A673 (cell line): ENCODE measurements at regions not wholly inside any gene's neighbourhood (a gene's known extent, or its start where the extent isn't known, plus 50 kb on each side); places are given as distances from the start of the nearest gene placed in this dataset.

Experiments used
- EZH2 ChIP-seq: fragments of 200-600 bp; sonication (generic); IDR thresholded peaks from 2 replicates; pipeline ENCODE4 v1.6.1; 2017; ENCODE audit warnings: borderline replicate concordance, low read depth, mild to moderate bottlenecking, mixed read lengths, antibody characterized with exemption, low read length; ENCODE audit not compliant: poor library complexity, severe bottlenecking
- TF ChIP-seq, protein P1 (sequence below): fragments of 300-800, 200-600 bp; sonication (generic); conservative IDR thresholded peaks from 2 replicates; pipeline ENCODE4 v1.5.1; 2017; ENCODE audit warnings: low read depth, mild to moderate bottlenecking, antibody characterized with exemption, low read length, moderate library complexity, mixed read lengths

DNA sequence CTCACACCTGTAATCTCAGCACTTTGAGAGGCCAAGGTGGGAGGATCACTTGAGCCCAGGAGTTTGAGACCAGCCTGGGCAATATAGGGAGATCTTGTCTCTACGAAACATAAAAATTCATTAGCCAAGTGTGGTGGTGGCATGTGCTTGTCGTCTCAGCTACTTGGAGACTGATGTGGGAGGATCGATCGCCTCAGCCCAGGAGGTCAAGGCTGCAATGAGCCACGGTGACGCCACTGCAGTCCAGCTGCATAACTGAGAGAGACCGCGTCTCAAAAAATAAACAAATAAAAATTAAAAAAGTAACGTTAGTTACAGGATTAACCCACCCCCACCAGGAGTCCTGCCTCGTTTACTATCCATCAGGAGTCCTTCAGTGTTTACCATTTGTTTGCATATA is 345.1 kb downstream of the BTBD3 start:
- TF ChIP-seq, protein P1, sequence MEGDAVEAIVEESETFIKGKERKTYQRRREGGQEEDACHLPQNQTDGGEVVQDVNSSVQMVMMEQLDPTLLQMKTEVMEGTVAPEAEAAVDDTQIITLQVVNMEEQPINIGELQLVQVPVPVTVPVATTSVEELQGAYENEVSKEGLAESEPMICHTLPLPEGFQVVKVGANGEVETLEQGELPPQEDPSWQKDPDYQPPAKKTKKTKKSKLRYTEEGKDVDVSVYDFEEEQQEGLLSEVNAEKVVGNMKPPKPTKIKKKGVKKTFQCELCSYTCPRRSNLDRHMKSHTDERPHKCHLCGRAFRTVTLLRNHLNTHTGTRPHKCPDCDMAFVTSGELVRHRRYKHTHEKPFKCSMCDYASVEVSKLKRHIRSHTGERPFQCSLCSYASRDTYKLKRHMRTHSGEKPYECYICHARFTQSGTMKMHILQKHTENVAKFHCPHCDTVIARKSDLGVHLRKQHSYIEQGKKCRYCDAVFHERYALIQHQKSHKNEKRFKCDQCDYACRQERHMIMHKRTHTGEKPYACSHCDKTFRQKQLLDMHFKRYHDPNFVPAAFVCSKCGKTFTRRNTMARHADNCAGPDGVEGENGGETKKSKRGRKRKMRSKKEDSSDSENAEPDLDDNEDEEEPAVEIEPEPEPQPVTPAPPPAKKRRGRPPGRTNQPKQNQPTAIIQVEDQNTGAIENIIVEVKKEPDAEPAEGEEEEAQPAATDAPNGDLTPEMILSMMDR = no peak
- no peak for TF ChIP-seq EZH2
